22Rv1 (cell line): ENCODE measurements at regions not wholly inside any gene's neighbourhood (a gene's known extent, or its start where the extent isn't known, plus 50 kb on each side); places are given as distances from the start of the nearest gene placed in this dataset.

Source experiments
- ZFX ChIP-seq: fragments of 450-650 bp; IDR thresholded peaks from 2 replicates; pipeline ENCODE4 v1.6.1; 2017; ENCODE audit warnings: antibody characterized with exemption, borderline replicate concordance
- TF ChIP-seq, protein P1 (sequence below): fragments of 450-650 bp; IDR thresholded peaks from 2 replicates; pipeline ENCODE4 v1.5.1; 2017; ENCODE audit warnings: mild to moderate bottlenecking

DNA sequence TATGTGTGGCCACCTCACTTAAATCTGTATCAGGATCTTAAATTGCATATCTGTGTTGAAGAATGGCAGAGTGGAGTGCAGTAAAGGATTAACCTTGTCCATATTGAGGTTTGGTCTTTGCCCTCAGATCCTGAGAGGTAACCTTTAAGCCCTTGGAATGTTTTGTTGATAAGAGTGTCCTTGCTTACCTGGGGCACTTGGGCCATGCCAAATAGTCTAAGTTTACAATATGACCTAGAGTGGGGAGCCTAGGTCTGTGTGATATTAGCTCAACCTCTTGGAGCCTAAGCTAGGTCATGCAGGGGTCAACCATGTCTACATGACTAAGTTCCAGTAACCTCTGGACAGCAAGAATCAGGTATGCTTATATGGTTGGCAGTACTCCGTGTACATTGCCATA lies 792.5 kb downstream of the DIAPH3 start:
- TF ChIP-seq, protein P1, sequence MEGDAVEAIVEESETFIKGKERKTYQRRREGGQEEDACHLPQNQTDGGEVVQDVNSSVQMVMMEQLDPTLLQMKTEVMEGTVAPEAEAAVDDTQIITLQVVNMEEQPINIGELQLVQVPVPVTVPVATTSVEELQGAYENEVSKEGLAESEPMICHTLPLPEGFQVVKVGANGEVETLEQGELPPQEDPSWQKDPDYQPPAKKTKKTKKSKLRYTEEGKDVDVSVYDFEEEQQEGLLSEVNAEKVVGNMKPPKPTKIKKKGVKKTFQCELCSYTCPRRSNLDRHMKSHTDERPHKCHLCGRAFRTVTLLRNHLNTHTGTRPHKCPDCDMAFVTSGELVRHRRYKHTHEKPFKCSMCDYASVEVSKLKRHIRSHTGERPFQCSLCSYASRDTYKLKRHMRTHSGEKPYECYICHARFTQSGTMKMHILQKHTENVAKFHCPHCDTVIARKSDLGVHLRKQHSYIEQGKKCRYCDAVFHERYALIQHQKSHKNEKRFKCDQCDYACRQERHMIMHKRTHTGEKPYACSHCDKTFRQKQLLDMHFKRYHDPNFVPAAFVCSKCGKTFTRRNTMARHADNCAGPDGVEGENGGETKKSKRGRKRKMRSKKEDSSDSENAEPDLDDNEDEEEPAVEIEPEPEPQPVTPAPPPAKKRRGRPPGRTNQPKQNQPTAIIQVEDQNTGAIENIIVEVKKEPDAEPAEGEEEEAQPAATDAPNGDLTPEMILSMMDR = no peak
- no peak for TF ChIP-seq ZFX
